SK-N-SH treated with all-trans-retinoic acid at 6 μM for 48 hours (cell line): ENCODE measurements at regions not wholly inside any gene's neighbourhood (a gene's known extent, or its start where the extent isn't known, plus 50 kb on each side); places are given as distances from the start of the nearest gene placed in this dataset.

Experiments used
- ATAC-seq: fragments of 200-7000 bp; cut with Tn5 transposase; 3 replicates; pipeline ENCODE4 v1.9.1; 2020; ENCODE audit warnings: mild to moderate bottlenecking, moderate library complexity
- ARNTL ChIP-seq: fragments of 450-650 bp; formaldehyde crosslinking; IDR thresholded peaks from 2 replicates; pipeline ENCODE4 v1.5.0; 2020; ENCODE audit warnings: low read depth, mild to moderate bottlenecking, moderate library complexity, borderline replicate concordance
- BACH2 ChIP-seq: fragments of 250-450 bp; sonication (Bioruptor Pico); IDR thresholded peaks from 2 replicates; pipeline ENCODE4 v1.9.0; 2021; ENCODE audit warnings: mild to moderate bottlenecking, borderline replicate concordance
- CREB5 ChIP-seq: fragments of 250-450 bp; sonication (Bioruptor Pico); IDR thresholded peaks from 2 replicates; pipeline ENCODE4 v1.5.1; 2020; ENCODE audit warnings: low read depth, mild to moderate bottlenecking, moderate library complexity
- CSDC2 ChIP-seq: fragments of 250-450 bp; sonication (Bioruptor Pico); IDR thresholded peaks from 2 replicates; pipeline ENCODE4 v1.5.0; 2020; ENCODE audit warnings: mild to moderate bottlenecking, moderate library complexity
- CSRNP3 ChIP-seq: fragments of 250-450 bp; sonication (Bioruptor Pico); IDR thresholded peaks from 2 replicates; pipeline ENCODE4 v1.5.1; 2021; ENCODE audit warnings: mild to moderate bottlenecking, moderate library complexity
- ESRRG ChIP-seq: fragments of 250-450 bp; sonication (Bioruptor Pico); IDR thresholded peaks from 2 replicates; pipeline ENCODE4 v1.6.1; 2021; ENCODE audit warnings: mild to moderate bottlenecking
- GLIS3 ChIP-seq: fragments of 250-450 bp; sonication (Bioruptor Pico); IDR thresholded peaks from 2 replicates; pipeline ENCODE4 v1.5.0; 2020; ENCODE audit warnings: mild to moderate bottlenecking, moderate library complexity
- ISL1 ChIP-seq: fragments of 250-450 bp; sonication (Bioruptor Pico); IDR thresholded peaks from 2 replicates; pipeline ENCODE4 v2.1.2; 2022; ENCODE audit warnings: mild to moderate bottlenecking, moderate library complexity
- OSR1 ChIP-seq: fragments of 250-450 bp; sonication (Bioruptor Pico); IDR thresholded peaks from 2 replicates; pipeline ENCODE4 v1.8.0; 2022; ENCODE audit warnings: moderate library complexity, mild to moderate bottlenecking, inconsistent platforms
- POU6F1 ChIP-seq: fragments of 250-450 bp; sonication (Bioruptor Pico); IDR thresholded peaks from 2 replicates; pipeline ENCODE4 v1.8.0; 2021; ENCODE audit warnings: low read depth, mild to moderate bottlenecking, moderate library complexity, borderline replicate concordance
- PPARA ChIP-seq: fragments of 250-450 bp; sonication (Bioruptor Pico); IDR thresholded peaks from 2 replicates; pipeline ENCODE4 v1.5.0; 2020; ENCODE audit warnings: mild to moderate bottlenecking, borderline replicate concordance
- SNAI2 ChIP-seq: fragments of 250-450 bp; sonication (Bioruptor Pico); IDR thresholded peaks from 2 replicates; pipeline ENCODE4 v1.5.0; 2020; ENCODE audit warnings: mild to moderate bottlenecking, moderate library complexity
- TCF4 ChIP-seq: fragments of 250-450 bp; sonication (Bioruptor Pico); IDR thresholded peaks from 2 replicates; pipeline ENCODE4 v1.8.0; 2021; ENCODE audit warnings: mild to moderate bottlenecking, moderate library complexity, borderline replicate concordance
- TOX ChIP-seq: fragments of 250-450 bp; sonication (Bioruptor Pico); IDR thresholded peaks from 2 replicates; pipeline ENCODE4 v1.8.0; 2021; ENCODE audit warnings: mild to moderate bottlenecking, moderate library complexity, borderline replicate concordance
- TSHZ2 ChIP-seq: fragments of 250-450 bp; sonication (Bioruptor Pico); IDR thresholded peaks from 2 replicates; pipeline ENCODE4 v1.5.0; 2020; ENCODE audit warnings: mild to moderate bottlenecking, moderate library complexity
- ZC3H10 ChIP-seq: fragments of 250-450 bp; sonication (Bioruptor Pico); IDR thresholded peaks from 2 replicates; pipeline ENCODE4 v1.5.1; 2021; ENCODE audit warnings: mild to moderate bottlenecking, moderate library complexity
- ZFP30 ChIP-seq: fragments of 450-650 bp; formaldehyde crosslinking; IDR thresholded peaks from 2 replicates; pipeline ENCODE4 v1.5.0; 2022; ENCODE audit warnings: mild to moderate bottlenecking, moderate library complexity
- ZNF565 ChIP-seq: fragments of 450-650 bp; formaldehyde crosslinking; conservative IDR thresholded peaks from 2 replicates; pipeline ENCODE4 v1.5.0; 2020; ENCODE audit warnings: low read depth, mild to moderate bottlenecking, moderate library complexity
- ZNF70 ChIP-seq: fragments of 450-650 bp; formaldehyde crosslinking; IDR thresholded peaks from 2 replicates; pipeline ENCODE4 v1.5.0; 2020; ENCODE audit warnings: mild to moderate bottlenecking, moderate library complexity
- ZNF8 ChIP-seq: fragments of 450-650 bp; formaldehyde crosslinking; IDR thresholded peaks from 2 replicates; pipeline ENCODE4 v1.5.0; 2020; ENCODE audit warnings: mild to moderate bottlenecking, moderate library complexity

GRCh38 chr1:181394766-181395165 lies 88.6 kb upstream of the CACNA1E start:
- TF ChIP-seq CREB5 (CRISPR knock-in tag) (no peak), ZFP30 (CRISPR knock-in tag) (no peak), ZNF70 (no peak), SNAI2 (CRISPR knock-in tag) (no peak), ZC3H10 (CRISPR knock-in tag) (no peak), ESRRG (no peak), CSDC2 (CRISPR knock-in tag) (no peak), BACH2 (no peak), ZNF565 (CRISPR knock-in tag) (no peak)
- no peak for ATAC-seq

GRCh38 chr1:181396171-181396670 lies 87.1 kb upstream of the CACNA1E start:
- TF ChIP-seq POU6F1 (CRISPR knock-in tag) (no peak), CREB5 (CRISPR knock-in tag) (no peak), TCF4 (CRISPR knock-in tag) (no peak), ZNF565 (CRISPR knock-in tag) (no peak), SNAI2 (CRISPR knock-in tag) (no peak), ISL1 (CRISPR knock-in tag) (no peak), ZC3H10 (CRISPR knock-in tag) (no peak), CSRNP3 (CRISPR knock-in tag) (no peak), PPARA (no peak), ZNF8 (CRISPR knock-in tag) (no peak), OSR1 (CRISPR knock-in tag) (no peak), GLIS3 (CRISPR knock-in tag) (no peak), TSHZ2 (CRISPR knock-in tag) (no peak), TOX (CRISPR knock-in tag) (no peak), CSDC2 (CRISPR knock-in tag) (no peak), ZFP30 (CRISPR knock-in tag) (no peak)
- ATAC-seq = no peak

GRCh38 chr1:181396811-181397210 lies 86.5 kb upstream of the CACNA1E start:
- no peak for ATAC-seq
- TF ChIP-seq ZNF565 (CRISPR knock-in tag) (no peak), ARNTL (CRISPR knock-in tag) (no peak), OSR1 (CRISPR knock-in tag) (no peak), CSRNP3 (CRISPR knock-in tag) (no peak), ISL1 (CRISPR knock-in tag) (no peak), CREB5 (CRISPR knock-in tag) (no peak), POU6F1 (CRISPR knock-in tag) (no peak), SNAI2 (CRISPR knock-in tag) (no peak), TOX (CRISPR knock-in tag) (no peak), CSDC2 (CRISPR knock-in tag) (no peak), ZNF8 (CRISPR knock-in tag) (no peak)
